PC-9 (cell line): ENCODE measurements at regions not wholly inside any gene's neighbourhood (a gene's known extent, or its start where the extent isn't known, plus 50 kb on each side); places are given as distances from the start of the nearest gene placed in this dataset.
A peak's percentile ranks its signal among the peaks of the same experiment; 100 is the strongest.

Source experiments
- BruUV-seq: library from RNA; stranded (reverse); fragments of 400-500 nt; replicated peaks from 2 replicates; lab custom pipeline; 2021; lab: Mats Ljungman, UMichigan
- CTCF ChIA-PET: fragments of 300-600 bp; sonication (Branson Sonifier 250); formaldehyde crosslinking; loops from one replicate; lab custom pipeline; 2022; ENCODE audit warnings: antibody characterized with exemption; lab: Charles Lee
- POLR2A ChIA-PET: fragments of 300-600 bp; sonication (Branson Sonifier 250); formaldehyde crosslinking; loops from one replicate; lab custom pipeline; 2022; ENCODE audit warnings: antibody characterized with exemption; ENCODE audit not compliant: unreplicated experiment; lab: Charles Lee
- DNase-seq, 2 experiments: peaks; one replicate each; pipeline versions ENCODE4 v3.0.0 to v3.0.0-alpha.2; 2015 to 2022; ENCODE audit warnings: mixed read lengths in 1 of 2
- H2AFZ ChIP-seq: fragments of 200-600 bp; sonication (generic); 2 replicates; pipeline ENCODE4 v1.8.1; 2017; ENCODE audit warnings: antibody characterized with exemption
- H3F3A ChIP-seq: fragments of 200-600 bp; sonication (generic); 2 replicates; pipeline ENCODE4 v1.8.1; 2017; ENCODE audit warnings: antibody characterized with exemption, mild to moderate bottlenecking, low read depth; ENCODE audit not compliant: insufficient read depth
- H3K27ac ChIP-seq: fragments of 200-600 bp; sonication (generic); 2 replicates; pipeline ENCODE4 v1.6.1; 2016; ENCODE audit warnings: mixed run types
- H3K27me3 ChIP-seq: fragments of 200-600 bp; sonication (generic); 2 replicates; pipeline ENCODE4 v1.6.1; 2016; ENCODE audit warnings: low read depth, mixed run types; ENCODE audit not compliant: insufficient read depth
- H3K36me3 ChIP-seq: fragments of 200-600 bp; sonication (generic); 2 replicates; pipeline ENCODE4 v1.6.1; 2016; ENCODE audit warnings: low read depth, mixed run types
- H3K4me1 ChIP-seq: fragments of 200-600 bp; sonication (generic); replicated peaks from 2 replicates; pipeline ENCODE4 v1.6.1; 2016; ENCODE audit warnings: mixed run types; ENCODE audit not compliant: insufficient read depth
- H3K4me2 ChIP-seq: fragments of 200-600 bp; sonication (generic); 2 replicates; pipeline ENCODE4 v1.6.1; 2017; ENCODE audit warnings: mixed run types
- H3K4me3 ChIP-seq: fragments of 200-600 bp; sonication (generic); 2 replicates; pipeline ENCODE4 v1.6.1; 2016; ENCODE audit warnings: mixed run types
- H3K79me2 ChIP-seq: fragments of 200-600 bp; sonication (generic); 2 replicates; pipeline ENCODE4 v1.6.1; 2017; ENCODE audit warnings: low read depth, mixed run types
- H3K9me2 ChIP-seq: fragments of 200-600 bp; sonication (generic); 2 replicates; pipeline ENCODE4 v1.8.1; 2017; ENCODE audit warnings: mild to moderate bottlenecking; ENCODE audit not compliant: insufficient read depth
- H3K9me3 ChIP-seq: fragments of 200-600 bp; sonication (generic); 2 replicates; pipeline ENCODE4 v1.8.1; 2016; ENCODE audit warnings: low read depth; ENCODE audit not compliant: insufficient read depth
- H4K20me1 ChIP-seq: fragments of 200-600 bp; sonication (generic); 2 replicates; pipeline ENCODE4 v1.8.1; 2017; ENCODE audit not compliant: insufficient read depth
- CTCF ChIP-seq: fragments of 200-600 bp; sonication (generic); conservative IDR thresholded peaks from 2 replicates; pipeline ENCODE4 v1.6.1; 2017; ENCODE audit warnings: mixed run types, antibody characterized with exemption, mild to moderate bottlenecking, moderate library complexity
- EZH2 ChIP-seq: fragments of 200-600 bp; sonication (generic); IDR thresholded peaks from 2 replicates; pipeline ENCODE4 v1.8.0; 2017; ENCODE audit warnings: antibody characterized with exemption, low read depth
- intact Hi-C: fragments of 100-400 bp; cut with micrococcal nuclease; formaldehyde crosslinking; loops from one replicate; pipeline ENCODE4 v1.10.0; 2022; ENCODE audit not compliant: unreplicated experiment

GRCh38 chr6:6748001-6748400 is 159.5 kb downstream of the LY86 start:
- intact Hi-C loops, result no loop called here
- Histone ChIP-seq H3F3A (peaks cover 9% of the 10 kb centered on the region; the same call in 1 of the 2 replicates), H3K79me2 (no peaks in the 10 kb centered on the region), H2AFZ (no peak overlapping the region), H4K20me1 (no peaks in the 10 kb centered on the region), H3K9me3 (no peaks in the 10 kb centered on the region), H3K4me3 (no peak overlapping the region), H3K4me2 (no peak overlapping the region), H3K27ac (0 out of 2 replicates have a peak overlapping the region, but pooled peaks have one; percentile 58), H3K9me2 (no peaks in the 10 kb centered on the region), H3K27me3 (no peaks in the 10 kb centered on the region), H3K4me1 (peaks cover 32% of the 10 kb centered on the region), H3K36me3 (no peaks in the 10 kb centered on the region)
- no peak for DNase-seq
- BruUV-seq, result no TSS peak
- ChIA-PET POLR2A (interaction anchor here (0.5 kb wide), 1 partner anchor 43 kb away, joined by 4 read pairs; no protein-coding TSS in a partner anchor), CTCF (no interaction called here)
- TF ChIP-seq EZH2, result no peak
- TF ChIP-seq CTCF, result no peak

DNA sequence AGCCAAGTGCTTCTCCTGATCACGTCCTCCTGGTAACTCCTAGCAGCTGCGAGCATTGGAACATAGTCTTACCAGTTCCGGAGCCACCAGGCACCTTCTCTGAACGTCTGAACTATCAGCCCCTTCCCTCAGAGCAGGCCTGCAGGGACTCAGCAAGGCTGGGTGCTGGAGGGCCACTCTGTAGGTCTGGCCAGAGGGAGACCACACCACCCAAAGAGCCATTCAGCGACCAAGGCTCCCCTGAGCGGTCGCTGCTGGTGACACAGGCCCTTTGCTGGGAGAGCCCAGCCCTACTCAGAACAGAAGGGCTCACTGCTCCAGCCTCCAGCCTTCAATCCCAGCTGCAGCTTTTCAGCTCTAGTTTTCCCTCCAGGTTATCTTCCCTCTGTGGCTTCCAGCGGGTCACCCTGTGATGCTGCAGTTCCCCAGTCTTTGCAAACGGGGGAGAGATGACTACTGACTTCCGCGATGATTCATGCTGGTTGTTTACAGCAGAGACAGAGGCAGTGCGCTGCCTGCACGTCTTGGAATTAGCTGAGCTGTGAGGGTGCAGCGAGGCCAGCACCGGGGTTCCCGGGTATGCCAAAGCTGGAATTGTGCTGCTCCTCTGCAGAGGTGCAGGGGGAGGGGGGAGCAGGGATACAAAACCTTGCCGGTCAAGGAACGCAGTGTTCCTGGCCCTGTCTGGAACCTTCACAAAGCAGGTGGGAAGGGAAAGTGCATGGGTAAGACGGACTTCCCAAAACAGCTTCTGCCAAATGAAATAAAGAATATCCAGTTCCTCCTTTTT is 161.4 kb downstream of the LY86 start:
- Histone ChIP-seq H4K20me1 (no peaks in the 10 kb centered on the region), H3K27ac (peak overlapping the region; percentile 58), H3K27me3 (no peaks in the 10 kb centered on the region), H2AFZ (no peak overlapping the region), H3K4me1 (peaks cover 32% of the 10 kb centered on the region), H3K4me2 (peak overlapping the region; percentile 68), H3K9me3 (no peaks in the 10 kb centered on the region), H3K4me3 (no peak overlapping the region), H3K79me2 (no peaks in the 10 kb centered on the region), H3K9me2 (no peaks in the 10 kb centered on the region), H3F3A (peaks cover 9% of the 10 kb centered on the region; the same call in 1 of the 2 replicates), H3K36me3 (no peaks in the 10 kb centered on the region)
- ChIA-PET CTCF (no interaction called here), POLR2A (interaction anchor here (1.1 kb wide), 1 partner anchor 93 kb away, joined by 8 read pairs; no protein-coding TSS in a partner anchor)
- TF ChIP-seq EZH2, result no peak
- no peak for TF ChIP-seq CTCF
- DNase-seq, result peak; percentile 68 to 74
- no TSS peak for BruUV-seq
- intact Hi-C loops, result loop anchor here (1.0 kb wide), 1 partner anchor 107 kb away; no protein-coding TSS in a partner anchor

DNA sequence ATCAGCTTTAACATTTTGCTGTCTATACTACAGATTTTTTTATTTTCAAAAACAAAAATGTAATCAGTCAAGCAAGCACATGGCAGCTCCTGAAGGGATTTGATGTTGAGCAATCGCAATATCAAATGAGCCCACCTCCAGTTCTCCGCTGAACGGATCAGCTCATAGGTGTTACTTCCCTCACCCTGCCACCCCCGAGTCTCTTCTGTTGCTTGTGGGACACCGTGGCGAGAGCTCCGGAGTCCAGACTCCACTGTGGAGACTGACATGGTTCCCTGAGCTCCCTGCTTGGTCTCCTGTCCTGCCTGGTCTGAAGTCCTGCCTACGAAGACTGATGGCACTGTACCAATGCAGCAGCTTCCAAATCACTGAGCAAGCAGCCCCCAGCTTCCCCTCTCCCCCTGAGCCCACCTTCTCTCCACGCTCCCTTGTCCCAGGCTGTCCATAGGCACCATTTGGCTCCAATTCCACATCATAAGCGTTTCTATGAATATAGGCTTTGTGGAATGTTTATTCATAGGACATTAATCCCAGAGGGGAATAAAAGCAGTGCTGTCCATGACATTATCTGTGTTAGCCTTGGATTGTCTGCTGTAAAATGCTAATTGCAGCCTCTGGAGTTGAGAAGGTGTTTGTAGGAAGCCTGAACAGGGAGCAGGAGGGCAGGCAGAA is 162.2 kb downstream of the LY86 start:
- intact Hi-C loops, result loop anchor here (1.0 kb wide), 1 partner anchor 107 kb away; no protein-coding TSS in a partner anchor
- Histone ChIP-seq H3K9me3 (no peaks in the 10 kb centered on the region), H4K20me1 (no peaks in the 10 kb centered on the region), H3K4me3 (no peak overlapping the region), H3K79me2 (no peaks in the 10 kb centered on the region), H3K4me2 (no peak overlapping the region), H3K4me1 (peaks cover 32% of the 10 kb centered on the region), H2AFZ (no peak overlapping the region), H3K36me3 (no peaks in the 10 kb centered on the region), H3F3A (peaks cover 9% of the 10 kb centered on the region; the same call in 1 of the 2 replicates), H3K27ac (0 out of 2 replicates have a peak overlapping the region, but pooled peaks have one; percentile 23), H3K27me3 (no peaks in the 10 kb centered on the region), H3K9me2 (no peaks in the 10 kb centered on the region)
- TF ChIP-seq CTCF (no peak), EZH2 (no peak)
- ChIA-PET CTCF (no interaction called here), POLR2A (interaction anchor here (1.1 kb wide), 1 partner anchor 92 kb away, joined by 8 read pairs; no protein-coding TSS in a partner anchor)
- BruUV-seq, result no TSS peak
- DNase-seq, result no peak
